T-helper 2 cell treated with Interferon-gamma antibody and Interleukin-4, amounts not matched to agents 5 μg/mL and 100 μg/mL, for 36 hours (primary cell): ENCODE measurements at regions not wholly inside any gene's neighbourhood (a gene's known extent, or its start where the extent isn't known, plus 50 kb on each side); places are given as distances from the start of the nearest gene placed in this dataset.

Experiments used
- DNase-seq: peaks from one replicate; pipeline ENCODE4 v3.0.0; 2021; ENCODE audit warnings: low spot score
- H3K27ac Mint-ChIP-seq: one replicate; pipeline ENCODE4 v1.8.0; 2021; ENCODE audit warnings: mild to moderate bottlenecking, mixed read lengths
- H3K27me3 Mint-ChIP-seq: one replicate; pipeline ENCODE4 v1.8.0; 2021; ENCODE audit warnings: low read depth, mixed read lengths
- H3K36me3 Mint-ChIP-seq: one replicate; pipeline ENCODE4 v1.8.0; 2021; ENCODE audit warnings: low read depth, mixed read lengths
- H3K4me1 Mint-ChIP-seq: one replicate; pipeline ENCODE4 v1.8.0; 2021; ENCODE audit warnings: low read depth, mixed read lengths
- H3K4me3 Mint-ChIP-seq: one replicate; pipeline ENCODE4 v1.8.0; 2022; ENCODE audit warnings: mild to moderate bottlenecking, moderate library complexity, mixed read lengths
- H3K9me3 Mint-ChIP-seq: one replicate; pipeline ENCODE4 v1.8.0; 2021; ENCODE audit warnings: mixed read lengths

DNA sequence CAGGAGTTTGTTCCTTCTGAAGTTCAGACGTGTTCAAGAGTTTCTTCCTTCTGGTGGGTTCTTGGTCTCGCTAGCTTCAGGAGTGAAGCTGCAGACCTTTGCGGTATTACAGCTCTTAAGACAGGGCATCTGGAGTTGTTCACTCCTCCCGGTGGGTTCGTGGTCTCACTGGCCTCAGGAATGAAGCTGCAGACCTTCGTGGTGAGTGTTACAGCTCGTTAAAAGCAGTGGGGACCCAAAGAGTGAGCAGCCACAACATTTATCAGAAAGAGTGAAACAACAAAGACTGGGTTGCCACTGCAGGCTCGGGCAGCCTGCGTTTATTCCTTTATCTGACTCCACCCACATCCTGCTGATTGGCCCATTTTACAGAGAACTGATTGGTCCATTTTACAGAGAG lies 373.1 kb downstream of the ETS1 start:
- Mint-ChIP-seq H3K36me3 (no peaks in the 10 kb centered on the region), H3K27ac (no peak overlapping the region), H3K9me3 (no peaks in the 10 kb centered on the region), H3K4me3 (no peak overlapping the region), H3K27me3 (no peaks in the 10 kb centered on the region), H3K4me1 (peaks cover 4% of the 10 kb centered on the region)
- DNase-seq, result no peak

DNA sequence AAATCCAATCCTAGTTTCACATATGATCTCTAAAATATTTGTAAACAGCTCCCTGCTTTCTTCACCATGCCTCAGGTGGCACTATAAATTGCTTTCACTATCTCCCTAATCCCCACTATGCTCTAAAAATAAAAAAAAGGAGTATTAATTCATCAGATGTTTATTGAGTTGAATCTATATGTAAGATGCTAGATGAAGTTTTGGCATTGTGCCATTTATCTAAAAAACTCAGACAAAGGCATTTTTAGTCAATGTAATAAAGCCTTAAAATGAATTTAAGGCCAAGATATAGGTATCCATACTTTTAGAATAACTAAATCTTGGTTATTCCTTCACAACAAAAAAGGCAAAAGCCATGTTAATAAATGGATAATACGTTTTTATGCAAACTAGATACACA lies 373.9 kb downstream of the ETS1 start:
- no peaks in the 10 kb centered on the region for H3K9me3 Mint-ChIP-seq
- no peaks in the 10 kb centered on the region for H3K27me3 Mint-ChIP-seq
- no peaks in the 10 kb centered on the region for H3K36me3 Mint-ChIP-seq
- H3K4me1 Mint-ChIP-seq, result peaks cover 8% of the 10 kb centered on the region
- no peak for DNase-seq
- H3K27ac Mint-ChIP-seq, result no peak overlapping the region
- no peak overlapping the region for H3K4me3 Mint-ChIP-seq

DNA sequence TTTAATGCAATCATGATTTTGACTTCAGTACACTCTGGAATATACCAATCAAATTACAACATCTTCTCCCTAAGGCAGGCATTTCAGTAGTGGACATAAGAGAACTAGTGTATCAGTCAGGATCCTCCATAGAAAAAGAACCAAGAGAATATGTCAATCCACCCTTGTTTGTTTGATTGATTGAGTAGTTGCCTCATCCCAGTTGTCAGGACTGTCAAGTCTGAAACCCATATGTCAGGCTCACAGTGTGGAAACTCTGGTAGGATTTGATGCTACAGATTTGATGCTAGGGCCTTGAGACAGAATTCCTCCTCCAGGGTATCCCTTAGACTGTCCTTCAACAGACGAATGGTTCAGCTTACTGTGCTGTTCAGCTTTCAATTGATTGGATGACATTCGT lies 375.0 kb downstream of the ETS1 start:
- Mint-ChIP-seq H3K27me3 (no peaks in the 10 kb centered on the region), H3K4me3 (no peak overlapping the region), H3K9me3 (no peaks in the 10 kb centered on the region), H3K27ac (no peak overlapping the region), H3K4me1 (peaks cover 11% of the 10 kb centered on the region), H3K36me3 (no peaks in the 10 kb centered on the region)
- no peak for DNase-seq

DNA sequence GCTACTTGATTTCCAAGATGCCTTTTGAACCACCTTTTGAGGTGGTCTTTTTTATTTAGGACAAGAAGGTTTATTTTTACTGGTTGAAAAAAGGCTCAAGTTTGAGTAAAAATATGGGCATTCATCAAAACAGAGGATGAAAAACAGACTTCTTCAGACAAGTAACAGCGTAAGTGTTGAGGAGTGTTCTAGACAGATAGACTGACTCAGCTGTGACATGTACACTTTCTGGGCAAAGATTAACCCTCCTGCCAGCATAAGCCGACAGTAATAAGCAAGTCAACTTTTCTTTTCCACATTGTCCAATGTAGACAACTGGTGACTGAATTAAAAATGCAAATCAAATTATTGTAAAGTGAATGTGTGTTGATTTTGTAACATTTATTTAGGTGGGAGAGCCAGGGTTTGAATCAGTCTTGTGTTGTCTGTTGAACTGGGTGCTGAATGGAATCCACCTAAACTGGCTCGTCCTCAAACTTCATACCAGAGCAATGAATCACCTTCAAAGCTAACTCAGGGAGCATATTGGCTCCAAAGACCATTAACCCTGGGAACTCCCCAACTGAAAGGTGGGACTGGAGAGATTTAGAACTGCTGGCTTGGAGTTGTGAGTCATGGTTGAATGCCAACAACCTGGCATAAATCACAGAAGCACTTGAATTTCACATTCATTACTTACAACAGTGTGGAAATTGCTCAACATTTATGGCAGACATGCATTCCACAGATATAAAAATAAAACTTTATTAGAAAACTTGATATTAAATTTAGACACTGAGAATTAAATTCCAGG lies 377.0 kb downstream of the ETS1 start:
- no peak for DNase-seq
- peaks cover 13% of the 10 kb centered on the region for H3K9me3 Mint-ChIP-seq
- peaks cover 4% of the 10 kb centered on the region for H3K36me3 Mint-ChIP-seq

DNA sequence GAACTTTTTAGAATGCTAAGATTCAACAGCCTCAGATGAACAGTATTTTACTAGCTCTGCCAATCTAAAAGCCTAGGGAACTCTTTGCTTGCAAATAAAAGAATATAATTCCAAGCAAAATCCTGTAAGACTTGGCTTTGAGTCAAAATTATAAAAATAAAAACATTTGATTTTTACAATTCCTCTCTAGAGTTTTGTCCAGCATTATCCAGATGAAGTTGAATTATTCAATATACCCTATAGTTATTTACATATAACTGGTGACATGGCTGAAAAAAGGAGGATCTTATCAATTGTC lies 378.3 kb downstream of the ETS1 start:
- peaks cover 4% of the 10 kb centered on the region for H3K36me3 Mint-ChIP-seq
- DNase-seq, result no peak
- H3K27ac Mint-ChIP-seq, result no peak overlapping the region
- peaks cover 14% of the 10 kb centered on the region for H3K4me1 Mint-ChIP-seq
- H3K9me3 Mint-ChIP-seq, result peaks cover 13% of the 10 kb centered on the region
- H3K4me3 Mint-ChIP-seq, result no peak overlapping the region
- no peaks in the 10 kb centered on the region for H3K27me3 Mint-ChIP-seq

More for the DNA sequence above, 377.0 kb downstream of the ETS1 start:
- peaks cover 11% of the 10 kb centered on the region for H3K4me1 Mint-ChIP-seq
- H3K27ac Mint-ChIP-seq, result no peak overlapping the region
- no peak overlapping the region for H3K4me3 Mint-ChIP-seq
- no peaks in the 10 kb centered on the region for H3K27me3 Mint-ChIP-seq

DNA sequence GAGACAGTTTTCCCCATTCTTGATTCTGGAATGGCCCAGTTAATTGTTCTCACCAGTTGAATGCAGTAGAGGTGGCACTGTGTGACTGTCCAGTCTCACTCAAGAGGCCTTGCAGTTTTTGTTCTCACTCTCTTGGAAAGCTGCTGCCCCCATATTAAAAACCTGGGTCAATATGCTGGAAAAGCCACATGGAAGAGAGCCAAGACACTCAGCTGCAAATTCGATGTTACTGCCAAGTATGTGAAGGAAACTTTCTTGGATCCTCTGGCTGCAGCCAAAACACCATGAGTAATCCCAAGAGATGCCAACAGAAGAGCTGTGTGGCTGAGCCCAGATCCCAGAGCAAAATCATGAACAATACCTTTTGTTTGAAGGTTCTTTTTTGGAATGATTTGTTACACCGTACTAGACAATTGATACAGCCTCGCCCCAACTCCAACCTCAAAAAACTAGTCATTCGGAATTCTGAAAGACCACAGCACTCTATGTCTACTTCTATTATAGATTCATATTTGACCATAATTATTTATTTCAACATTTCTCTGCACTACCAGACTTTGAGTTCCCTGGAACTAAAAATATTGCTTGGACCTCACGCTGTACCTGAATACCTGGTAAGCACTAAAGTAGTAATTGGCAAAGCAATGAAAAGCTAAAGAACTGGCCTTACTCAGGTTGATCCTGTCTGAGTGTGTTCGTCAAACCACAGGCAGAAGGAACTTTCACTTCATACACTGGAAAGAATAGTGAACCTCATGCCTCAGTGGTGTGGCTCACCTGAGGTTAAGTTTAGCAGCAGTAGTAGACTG lies 378.8 kb downstream of the ETS1 start:
- H3K27ac Mint-ChIP-seq, result no peak overlapping the region
- H3K9me3 Mint-ChIP-seq, result peaks cover 13% of the 10 kb centered on the region

DNA sequence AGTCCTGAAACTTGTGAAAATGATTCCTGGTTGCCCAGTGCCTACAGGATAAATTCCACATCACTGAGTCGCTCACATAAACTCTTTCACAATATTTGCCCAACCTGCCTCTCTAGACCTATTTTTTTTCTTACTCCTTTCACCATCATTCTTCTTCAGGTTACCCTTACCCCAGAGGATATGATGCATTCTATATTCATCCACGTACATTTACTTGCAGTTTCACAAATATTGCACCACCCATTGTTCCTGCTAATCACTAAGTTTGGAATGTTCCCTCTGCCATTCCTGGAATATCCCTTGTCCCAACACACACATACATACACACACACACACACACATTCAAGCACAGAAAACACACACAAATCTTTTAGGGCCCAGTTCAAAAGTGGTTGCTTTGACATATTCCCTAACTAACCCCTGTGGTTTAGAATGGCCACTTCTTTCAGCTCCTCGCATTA lies 379.5 kb downstream of the ETS1 start:
- peaks cover 13% of the 10 kb centered on the region for H3K9me3 Mint-ChIP-seq
- no peak overlapping the region for H3K27ac Mint-ChIP-seq
- H3K27me3 Mint-ChIP-seq, result no peaks in the 10 kb centered on the region
- H3K36me3 Mint-ChIP-seq, result peaks cover 4% of the 10 kb centered on the region
- no peak for DNase-seq
- H3K4me1 Mint-ChIP-seq, result peaks cover 14% of the 10 kb centered on the region
- H3K4me3 Mint-ChIP-seq, result no peak overlapping the region

More for the DNA sequence above, 378.8 kb downstream of the ETS1 start:
- H3K36me3 Mint-ChIP-seq, result peaks cover 4% of the 10 kb centered on the region
- H3K27me3 Mint-ChIP-seq, result no peaks in the 10 kb centered on the region
- peaks cover 14% of the 10 kb centered on the region for H3K4me1 Mint-ChIP-seq
- DNase-seq, result no peak
- H3K4me3 Mint-ChIP-seq, result no peak overlapping the region

DNA sequence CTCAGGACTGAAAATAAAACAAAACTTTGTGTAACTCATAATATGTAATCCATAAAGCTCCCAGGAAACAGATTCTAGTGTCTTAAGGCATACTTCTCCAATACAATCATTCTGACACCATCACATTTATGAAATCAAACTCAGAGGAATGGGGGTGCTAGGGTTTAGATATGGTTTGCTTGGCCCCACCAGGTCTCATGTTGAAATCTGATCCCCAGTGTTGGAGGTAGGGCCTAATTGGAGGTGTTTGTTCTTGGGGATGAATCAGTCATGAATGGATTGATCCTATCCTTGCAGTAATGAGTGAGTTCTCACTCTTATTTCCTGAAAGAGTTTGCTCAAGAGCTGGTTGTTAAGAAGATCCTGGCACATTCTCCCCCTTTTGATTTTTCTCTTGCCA lies 380.9 kb downstream of the ETS1 start:
- no peak overlapping the region for H3K27ac Mint-ChIP-seq
- H3K4me3 Mint-ChIP-seq, result no peak overlapping the region
- H3K27me3 Mint-ChIP-seq, result no peaks in the 10 kb centered on the region
- peaks cover 4% of the 10 kb centered on the region for H3K36me3 Mint-ChIP-seq
- H3K9me3 Mint-ChIP-seq, result peaks cover 13% of the 10 kb centered on the region
- no peak for DNase-seq
- peaks cover 22% of the 10 kb centered on the region for H3K4me1 Mint-ChIP-seq

DNA sequence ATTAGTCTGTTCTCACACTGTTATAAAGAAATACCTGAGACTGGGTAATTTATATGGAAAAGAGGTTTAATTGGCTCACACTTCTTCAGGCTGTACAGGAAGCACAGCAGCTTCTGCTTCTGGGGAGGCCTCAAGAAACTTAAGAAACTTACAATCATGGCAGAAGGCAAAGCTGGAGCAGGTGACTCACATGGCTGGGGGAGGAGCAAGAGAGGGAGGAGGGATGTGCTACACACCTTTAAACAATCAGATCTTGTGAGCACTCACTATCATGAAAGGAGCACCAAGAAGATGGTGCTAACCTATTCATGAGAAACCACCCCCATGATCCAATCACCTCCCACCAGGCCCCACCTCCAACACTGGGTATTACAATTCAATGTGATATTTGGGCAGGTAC lies 381.6 kb downstream of the ETS1 start:
- H3K4me3 Mint-ChIP-seq, result no peak overlapping the region
- peaks cover 20% of the 10 kb centered on the region for H3K4me1 Mint-ChIP-seq
- H3K27me3 Mint-ChIP-seq, result no peaks in the 10 kb centered on the region
- no peak for DNase-seq
- peaks cover 4% of the 10 kb centered on the region for H3K36me3 Mint-ChIP-seq
- H3K27ac Mint-ChIP-seq, result no peak overlapping the region
- H3K9me3 Mint-ChIP-seq, result peaks cover 13% of the 10 kb centered on the region

DNA sequence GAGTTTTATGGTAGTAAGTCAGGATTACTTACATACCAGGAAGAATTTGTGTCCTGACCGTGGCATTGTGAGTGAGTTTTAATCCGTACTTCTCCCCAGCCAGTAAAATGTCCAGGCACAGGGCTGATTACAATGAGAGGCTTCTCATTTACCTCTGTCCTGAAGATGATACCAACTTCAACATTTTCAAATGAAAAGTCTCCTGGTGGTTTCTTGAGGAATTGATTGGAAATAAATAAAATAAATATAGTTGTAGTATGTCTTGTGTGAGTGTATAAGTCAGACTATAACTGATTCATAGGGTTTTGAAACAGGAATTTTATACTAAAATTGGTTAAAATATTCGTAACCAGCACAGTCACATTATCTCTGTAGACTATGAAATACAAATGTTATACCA lies 382.5 kb downstream of the ETS1 start:
- Mint-ChIP-seq H3K27me3 (no peaks in the 10 kb centered on the region), H3K4me3 (no peak overlapping the region), H3K4me1 (peaks cover 23% of the 10 kb centered on the region), H3K36me3 (peaks cover 4% of the 10 kb centered on the region), H3K9me3 (peaks cover 13% of the 10 kb centered on the region), H3K27ac (no peak overlapping the region)
- no peak for DNase-seq

DNA sequence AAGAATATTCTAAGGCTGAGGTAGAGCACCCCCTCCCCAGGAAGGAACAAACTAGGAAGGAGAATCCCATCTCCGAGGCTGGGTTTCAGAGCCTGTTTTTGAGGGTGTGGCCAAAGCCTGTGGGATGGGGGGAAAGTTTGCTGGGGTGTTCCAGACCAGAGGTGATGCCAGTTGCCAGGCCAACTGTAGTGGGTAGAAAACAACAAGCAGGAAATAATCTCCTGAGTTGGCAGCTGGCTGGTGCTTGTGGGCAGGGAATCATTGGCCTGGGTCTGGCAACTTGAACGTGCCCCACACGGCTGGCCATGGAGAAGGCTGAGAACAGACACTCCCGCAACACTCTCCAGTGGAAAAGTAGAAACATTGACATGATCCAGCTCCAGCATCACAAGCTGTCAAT lies 385.6 kb downstream of the ETS1 start:
- no peak for DNase-seq
- H3K27me3 Mint-ChIP-seq, result no peaks in the 10 kb centered on the region
- H3K36me3 Mint-ChIP-seq, result peaks cover 2% of the 10 kb centered on the region
- H3K9me3 Mint-ChIP-seq, result peaks cover 9% of the 10 kb centered on the region
- no peak overlapping the region for H3K27ac Mint-ChIP-seq
- H3K4me3 Mint-ChIP-seq, result no peak overlapping the region
- peaks cover 16% of the 10 kb centered on the region for H3K4me1 Mint-ChIP-seq

DNA sequence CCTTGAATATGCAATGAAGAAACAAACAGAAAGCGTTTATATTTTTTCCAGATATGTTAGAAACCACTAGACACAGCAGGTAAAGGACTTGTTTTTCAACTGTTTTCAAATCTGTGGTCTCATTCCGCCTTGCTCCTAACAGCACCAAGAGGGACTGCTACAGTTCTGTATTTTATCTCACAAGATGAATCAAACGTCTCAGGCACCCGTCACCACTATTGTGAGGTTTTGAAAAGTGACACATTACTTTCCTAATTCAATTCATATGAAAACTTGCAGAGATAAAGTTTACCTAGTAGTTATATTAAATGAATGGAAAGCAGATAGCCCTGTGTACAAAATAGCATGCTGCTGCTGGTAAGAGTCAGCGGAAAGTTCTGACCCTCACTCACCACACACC lies 386.3 kb downstream of the ETS1 start:
- DNase-seq, result peak; percentile 47
- no peak overlapping the region for H3K27ac Mint-ChIP-seq

DNA sequence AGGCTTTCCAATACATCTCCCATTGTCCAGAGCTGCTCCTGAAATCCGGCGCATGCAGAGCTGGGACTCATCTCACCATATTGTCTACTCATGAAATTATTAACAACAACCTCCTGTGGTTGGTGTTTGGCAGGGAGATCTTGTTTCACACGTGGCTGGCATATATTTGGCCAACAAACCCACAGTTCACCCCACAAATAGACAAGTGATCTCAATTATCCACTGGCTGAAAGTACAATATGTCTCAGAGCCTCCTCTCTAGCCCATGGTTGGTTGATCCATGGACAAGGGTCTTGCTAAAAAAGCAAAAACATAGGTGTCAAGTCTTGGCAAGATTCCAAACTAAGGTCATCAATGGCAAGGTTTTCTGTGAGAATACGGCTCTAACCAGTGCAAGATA lies 386.9 kb downstream of the ETS1 start:
- no peak overlapping the region for H3K4me3 Mint-ChIP-seq
- no peaks in the 10 kb centered on the region for H3K9me3 Mint-ChIP-seq
- peaks cover 22% of the 10 kb centered on the region for H3K4me1 Mint-ChIP-seq
- H3K36me3 Mint-ChIP-seq, result no peaks in the 10 kb centered on the region
- no peak overlapping the region for H3K27ac Mint-ChIP-seq
- no peak for DNase-seq
- no peaks in the 10 kb centered on the region for H3K27me3 Mint-ChIP-seq

More for the DNA sequence above, 386.3 kb downstream of the ETS1 start:
- peaks cover 1% of the 10 kb centered on the region for H3K9me3 Mint-ChIP-seq
- H3K27me3 Mint-ChIP-seq, result no peaks in the 10 kb centered on the region
- no peak overlapping the region for H3K4me3 Mint-ChIP-seq
- no peaks in the 10 kb centered on the region for H3K36me3 Mint-ChIP-seq
- H3K4me1 Mint-ChIP-seq, result peaks cover 19% of the 10 kb centered on the region

DNA sequence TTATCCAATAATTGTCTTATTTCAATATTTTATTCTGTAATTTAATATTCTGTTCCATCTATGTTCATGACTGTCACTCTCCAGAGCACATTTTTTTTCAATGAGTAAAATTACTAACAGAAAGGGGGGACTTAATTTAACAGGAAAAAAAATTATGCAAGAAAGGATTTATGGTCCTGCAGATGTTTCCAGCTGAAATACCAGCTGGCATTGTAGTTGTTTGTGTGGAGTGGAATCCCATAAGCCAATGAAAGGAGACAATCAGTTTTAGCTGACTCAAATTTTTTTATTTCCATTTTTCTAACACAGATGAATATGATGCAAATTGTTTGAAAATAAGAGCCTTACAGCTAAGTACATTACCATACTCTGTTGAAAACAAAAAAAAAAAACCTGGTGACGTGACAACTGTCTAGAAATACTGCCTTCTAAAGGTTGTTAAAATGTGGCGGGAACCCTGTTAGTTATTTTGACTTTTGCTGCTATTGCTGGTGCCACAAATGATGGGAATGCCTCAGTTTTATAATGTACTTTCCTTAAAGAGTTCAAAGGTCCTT lies 389.1 kb downstream of the ETS1 start:
- Mint-ChIP-seq H3K4me1 (peaks cover 37% of the 10 kb centered on the region), H3K27me3 (no peaks in the 10 kb centered on the region), H3K27ac (no peak overlapping the region), H3K9me3 (no peaks in the 10 kb centered on the region), H3K4me3 (no peak overlapping the region), H3K36me3 (no peaks in the 10 kb centered on the region)
- DNase-seq, result no peak
